Endothelial cell of umbilical vein (primary cell): ENCODE measurements at regions not wholly inside any gene's neighbourhood (a gene's known extent, or its start where the extent isn't known, plus 50 kb on each side); places are given as distances from the start of the nearest gene placed in this dataset.

Source experiments
- BruUV-seq: library from RNA; stranded (reverse); fragments of 400-500 nt; replicated peaks from 2 replicates; lab custom pipeline; 2021; lab: Mats Ljungman, UMichigan
- CTCF ChIA-PET: fragments of 300-600, 350-600 bp; sonication (Branson Sonifier 250); formaldehyde crosslinking; loops from one replicate; lab custom pipeline; 2021; ENCODE audit warnings: antibody characterized with exemption, inconsistent platforms; lab: Charles Lee
- POLR2A ChIA-PET: fragments of 300-600, 350-600 bp; sonication (Branson Sonifier 250); formaldehyde crosslinking; loops from one replicate; lab custom pipeline; 2021; ENCODE audit warnings: antibody characterized with exemption, inconsistent platforms; lab: Charles Lee
- DNase-seq: peaks from one replicate; pipeline ENCODE4 v3.0.0-alpha.2; 2011; ENCODE audit warnings: low read depth, low spot score
- FAIRE-seq: peaks from 2 replicates; lab custom pipeline; 2011; peaks lifted over from hg19 to GRCh38; lab: Jason Lieb, UNC
- H2AFZ ChIP-seq: 2 replicates; pipeline ENCODE4 v1.6.0; 2012; ENCODE audit warnings: low read depth, low read length, control low read depth, inconsistent platforms
- H3K27ac ChIP-seq: 2 replicates; pipeline ENCODE4 v1.5.1; 2011; ENCODE audit warnings: low read depth, mild to moderate bottlenecking, control low read depth, low read length, moderate library complexity; ENCODE audit not compliant: insufficient read depth
- H3K27me3 ChIP-seq, 2 experiments: 2 replicates each; pipeline versions ENCODE4 v1.6.0 to v1.6.1; 2011; ENCODE audit warnings: low read length in 2 of 2, mixed read lengths in 1 of 2; ENCODE audit not compliant: control insufficient read depth in 2 of 2, insufficient read depth in 2 of 2
- H3K36me3 ChIP-seq, 2 experiments: 2 replicates in 1 of 2; 3 replicates in 1 of 2; pipeline ENCODE4 v1.5.1; 2011; ENCODE audit warnings: low read length in 2 of 2, mild to moderate bottlenecking in 1 of 2, moderate library complexity in 1 of 2; ENCODE audit not compliant: control insufficient read depth in 2 of 2, insufficient read depth in 2 of 2; ENCODE audit errors: extremely low read depth in 1 of 2
- H3K4me1 ChIP-seq: 3 replicates; pipeline ENCODE4 v1.5.1; 2011; ENCODE audit warnings: mild to moderate bottlenecking, low read length; ENCODE audit not compliant: control insufficient read depth, insufficient read depth; ENCODE audit errors: extremely low read depth
- H3K4me2 ChIP-seq: 2 replicates; pipeline ENCODE4 v1.6.1; 2011; ENCODE audit warnings: low read length, control low read depth, mixed read lengths; ENCODE audit not compliant: insufficient read depth
- H3K4me3 ChIP-seq, 3 experiments: fragments of 200-600 bp in 1 of 3; sonication (generic), shearing (Covaris generic) in 1 of 3; replicated peaks in 1 of 3; 2 replicates each; pipeline ENCODE4 v1.5.1; 2011 to 2016; ENCODE audit warnings: control low read depth in 3 of 3, low read length in 3 of 3, mild to moderate bottlenecking in 2 of 3, inconsistent platforms in 1 of 3, low read depth in 1 of 3, moderate library complexity in 1 of 3; ENCODE audit not compliant: insufficient read depth in 1 of 3
- H3K79me2 ChIP-seq: 2 replicates; pipeline ENCODE4 v1.6.0; 2012; ENCODE audit warnings: low read length, inconsistent platforms; ENCODE audit not compliant: control insufficient read depth, insufficient read depth
- H3K9ac ChIP-seq: replicated peaks from 2 replicates; pipeline ENCODE3; 2011; ENCODE audit warnings: low read length, control low read depth; ENCODE audit not compliant: insufficient read depth; ENCODE audit errors: extremely low read depth
- H3K9me1 ChIP-seq: replicated peaks from 3 replicates; pipeline ENCODE4 v1.6.0; 2011; ENCODE audit warnings: mild to moderate bottlenecking, low read length; ENCODE audit not compliant: control insufficient read depth, insufficient read depth; ENCODE audit errors: extremely low read depth
- H3K9me3 ChIP-seq: replicated peaks from 2 replicates; pipeline ENCODE4 v1.5.1; 2012; ENCODE audit warnings: low read length, inconsistent platforms; ENCODE audit not compliant: control insufficient read depth, insufficient read depth
- H4K20me1 ChIP-seq: replicated peaks from 2 replicates; pipeline ENCODE3; 2011; ENCODE audit warnings: mild to moderate bottlenecking, low read length; ENCODE audit not compliant: control insufficient read depth, insufficient read depth; ENCODE audit errors: extremely low read depth
- CTCF ChIP-seq, 2 donors: IDR thresholded peaks; 1 replicate in 1 of 2; 2 replicates in 1 of 2; pipeline ENCODE4 v1.5.1; 2011; ENCODE audit warnings: low read length in 2 of 2, mild to moderate bottlenecking in 2 of 2, moderate library complexity in 2 of 2, control low read depth in 1 of 2, inconsistent platforms in 1 of 2, low read depth in 1 of 2; ENCODE audit not compliant: insufficient read depth in 1 of 2; ENCODE audit errors: extremely low read depth in 1 of 2
- EZH2 ChIP-seq: IDR thresholded peaks from 2 replicates; pipeline ENCODE4 v1.6.1; 2012; ENCODE audit warnings: borderline replicate concordance, low read depth, mild to moderate bottlenecking, moderate library complexity, low read length, inconsistent platforms; ENCODE audit not compliant: severe bottlenecking
- FOS ChIP-seq: IDR thresholded peaks from 2 replicates; pipeline ENCODE4 v1.6.1; 2011; ENCODE audit warnings: mild to moderate bottlenecking, low read length, moderate library complexity, borderline replicate concordance; ENCODE audit not compliant: insufficient read depth
- GATA2 ChIP-seq: IDR thresholded peaks from 2 replicates; pipeline ENCODE4 v1.7.0; 2011; ENCODE audit warnings: low read depth, mild to moderate bottlenecking, moderate library complexity, mixed read lengths, low read length; ENCODE audit not compliant: insufficient read length, insufficient read depth
- JUN ChIP-seq: IDR thresholded peaks from 2 replicates; pipeline ENCODE4 v1.6.1; 2011; ENCODE audit warnings: borderline replicate concordance, low read depth; ENCODE audit not compliant: insufficient read length, insufficient read depth
- MYC ChIP-seq: IDR thresholded peaks from one replicate; pipeline ENCODE4 v1.6.1; 2011; ENCODE audit warnings: mild to moderate bottlenecking, low read depth, low read length
- POLR2A ChIP-seq: IDR thresholded peaks from 2 replicates; pipeline ENCODE4 v1.6.1; 2012; ENCODE audit warnings: low read depth, mild to moderate bottlenecking, control low read depth, low read length
- POLR2AphosphoS5 ChIP-seq: IDR thresholded peaks from 2 replicates; pipeline ENCODE4 v1.6.1; 2012; ENCODE audit warnings: low read depth, mild to moderate bottlenecking, control low read depth, low read length, moderate library complexity; ENCODE audit not compliant: insufficient read depth
- dilution Hi-C: fragments of 300-500 bp; cut with MboI; formaldehyde crosslinking; loops from one replicate; pipeline ENCODE4 v1.15.0; 2019; ENCODE audit warnings: low sequenced_read_pairs; ENCODE audit not compliant: extremely low pct_ligation_motif_present
- intact Hi-C: fragments of 100-400 bp; cut with micrococcal nuclease; formaldehyde crosslinking; loops from one replicate; pipeline ENCODE4 v1.10.0; 2022
- TF ChIP-seq, protein P1 (sequence below): IDR thresholded peaks from 2 replicates; pipeline ENCODE4 v1.6.1; 2011; ENCODE audit not compliant: insufficient read depth, insufficient read length

- Histone ChIP-seq H3K36me3 (no peaks in the 10 kb centered on the region), H2AFZ (no peak overlapping the region), H4K20me1 (no peaks in the 10 kb centered on the region), H3K9me3 (no peaks in the 10 kb centered on the region), H3K4me2 (no peak overlapping the region), H3K4me1 (peaks cover 40% of the 10 kb centered on the region), H3K4me3 (no peak overlapping the region), H3K9ac (no peak overlapping the region), H3K79me2 (no peaks in the 10 kb centered on the region), H3K9me1 (no peaks in the 10 kb centered on the region), H3K27ac (no peak overlapping the region), H3K27me3 (peaks cover 5 to 10% of the 10 kb centered on the region in 2 experiments)
- TF ChIP-seq EZH2 (no peak), POLR2A (no peak), POLR2AphosphoS5 (no peak), GATA2 (no peak), CTCF (IDR thresholded peaks at IDR 0.05; ENCODE audit: extremely low read depth in 1 of 2, insufficient read depth in 1 of 2, low read depth in 1 of 2, low read length in 2 of 2) (no peak), MYC (no peak), JUN (no peak), FOS (no peak)
- TF ChIP-seq, protein P1, sequence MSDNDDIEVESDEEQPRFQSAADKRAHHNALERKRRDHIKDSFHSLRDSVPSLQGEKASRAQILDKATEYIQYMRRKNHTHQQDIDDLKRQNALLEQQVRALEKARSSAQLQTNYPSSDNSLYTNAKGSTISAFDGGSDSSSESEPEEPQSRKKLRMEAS: no peak
- DNase-seq: no peak
- no TSS peak for BruUV-seq
- ChIA-PET POLR2A (no interaction called here), CTCF (interaction anchor here (1.3 kb wide), 1 partner anchor 13 kb away, joined by 3 read pairs; no protein-coding TSS in a partner anchor)
- FAIRE-seq: no peak
- dilution Hi-C loops (no loop called here), intact Hi-C loops (no loop called here)
Observed at GRCh38 chr2:136234261-136234660, 116.3 kb upstream of the CXCR4 start.
